ENCODE measurements at regions not wholly inside any gene's neighbourhood (a gene's known extent, or its start where the extent isn't known, plus 50 kb on each side); places are given as distances from the start of the nearest gene placed in this dataset.

GRCh38 chr6:170048615-170049256 lies 242.1 kb downstream of the DLL1 start:
- DNase-seq (ENCODE audit: low read depth in 3 of 3, low spot score in 1 of 3): no peak

DNA sequence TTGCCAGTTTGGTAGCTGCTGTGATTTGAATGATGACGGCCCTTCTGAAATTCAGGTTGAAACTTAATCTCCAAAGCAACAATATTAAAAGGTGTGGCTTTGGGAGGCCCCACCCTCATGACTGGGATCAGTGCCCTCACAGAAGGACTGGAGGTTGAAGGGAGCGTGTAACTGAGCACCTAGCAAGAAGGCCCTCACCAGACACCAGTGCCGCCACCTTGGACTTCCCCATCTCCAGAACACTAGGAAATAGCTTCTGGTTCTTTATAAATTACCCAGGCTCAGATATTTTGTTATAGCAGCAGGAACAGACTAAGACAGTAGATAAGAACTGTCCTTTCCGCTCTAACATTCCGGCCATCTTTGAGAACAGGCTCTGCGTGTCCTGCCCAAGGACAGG lies 243.1 kb downstream of the DLL1 start:
- DNase-seq (ENCODE audit: low read depth in 3 of 3, low spot score in 1 of 3): no peak

DNA sequence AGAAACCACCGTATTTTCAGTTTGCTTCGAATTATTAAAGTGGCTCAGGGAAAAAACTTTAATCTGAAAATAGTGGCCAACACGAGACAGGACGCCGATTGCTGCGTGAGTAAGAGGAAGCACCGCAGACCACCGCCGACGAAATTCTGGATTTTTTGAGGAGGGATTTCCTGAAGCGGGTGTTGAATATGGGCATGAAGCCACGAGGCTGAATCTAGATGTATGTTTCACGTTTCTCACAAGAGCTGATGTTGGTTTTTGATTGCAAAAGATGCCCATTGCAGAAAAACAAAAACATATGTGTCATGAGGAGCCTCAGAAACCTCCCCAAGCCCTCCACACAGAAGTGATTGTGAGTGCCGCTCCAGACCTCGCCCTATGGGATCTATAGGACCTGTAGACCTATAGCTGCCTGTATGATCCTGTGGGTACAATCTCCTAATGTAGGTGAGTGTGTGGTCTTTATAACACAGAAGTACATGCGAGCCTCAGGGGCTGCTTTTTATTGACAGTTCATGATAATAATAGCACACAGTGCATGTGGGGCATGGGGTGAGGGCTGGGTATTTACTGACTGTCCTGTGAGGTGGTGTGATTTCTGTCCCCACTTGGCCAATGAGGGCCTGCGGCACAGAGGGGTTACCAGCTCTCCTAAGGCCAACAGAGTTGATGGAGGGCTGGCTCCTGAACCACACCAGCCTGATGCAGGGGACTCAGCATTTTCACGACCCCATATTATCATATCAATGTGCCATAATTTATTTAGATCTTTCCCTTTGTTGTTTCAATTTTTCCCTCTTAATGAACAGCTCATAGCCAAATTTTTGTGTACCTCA lies 243.9 kb downstream of the DLL1 start:
- no peak for DNase-seq (ENCODE audit: low read depth in 3 of 3, low spot score in 1 of 3)

DNA sequence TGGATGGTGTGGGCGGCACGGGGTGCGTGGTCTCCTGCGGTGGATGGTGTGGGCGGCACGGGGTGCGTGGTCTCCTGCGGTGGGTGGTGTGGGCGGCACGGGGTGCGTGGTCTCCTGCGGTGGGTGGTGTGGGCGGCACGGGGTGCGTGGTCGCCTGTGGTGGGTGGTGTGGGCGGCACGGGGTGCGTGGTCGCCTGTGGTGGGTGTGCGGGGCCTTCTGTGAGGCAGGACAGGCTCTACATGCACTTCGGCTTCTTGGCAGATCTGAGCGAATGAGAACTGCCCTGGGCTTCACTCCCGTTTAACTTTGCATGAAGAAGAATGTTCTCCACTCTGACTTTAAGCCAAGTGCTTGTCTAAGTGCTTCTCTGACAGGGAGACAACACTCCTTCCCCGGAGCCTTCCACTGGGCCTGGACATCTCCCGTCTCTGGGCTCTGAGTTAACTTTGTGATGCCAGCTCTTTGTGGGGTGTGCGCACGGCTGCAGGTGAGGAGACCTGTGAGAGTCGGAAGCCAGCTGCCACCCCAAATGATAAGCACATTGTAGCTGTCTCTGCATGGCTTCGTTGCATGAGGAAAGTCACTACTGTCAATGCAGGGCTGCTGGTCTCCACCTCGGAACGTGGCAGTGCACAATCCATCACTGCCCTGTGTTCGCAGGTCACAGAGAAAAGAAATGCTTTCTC lies 244.8 kb downstream of the DLL1 start:
- DNase-seq (ENCODE audit: low read depth in 3 of 3, low spot score in 1 of 3): no peak

GRCh38 chr6:170045563-170045960 lies 245.3 kb downstream of the DLL1 start:
- DNase-seq (ENCODE audit: low read depth in 3 of 3, low spot score in 1 of 3): no peak

GRCh38 chr6:170044836-170045562 lies 245.9 kb downstream of the DLL1 start:
- DNase-seq (ENCODE audit: low read depth in 3 of 3, low spot score in 1 of 3): no peak

GRCh38 chr6:170043881-170044790 lies 246.7 kb downstream of the DLL1 start:
- no peak for DNase-seq (ENCODE audit: low read depth in 3 of 3, low spot score in 1 of 3)

DNA sequence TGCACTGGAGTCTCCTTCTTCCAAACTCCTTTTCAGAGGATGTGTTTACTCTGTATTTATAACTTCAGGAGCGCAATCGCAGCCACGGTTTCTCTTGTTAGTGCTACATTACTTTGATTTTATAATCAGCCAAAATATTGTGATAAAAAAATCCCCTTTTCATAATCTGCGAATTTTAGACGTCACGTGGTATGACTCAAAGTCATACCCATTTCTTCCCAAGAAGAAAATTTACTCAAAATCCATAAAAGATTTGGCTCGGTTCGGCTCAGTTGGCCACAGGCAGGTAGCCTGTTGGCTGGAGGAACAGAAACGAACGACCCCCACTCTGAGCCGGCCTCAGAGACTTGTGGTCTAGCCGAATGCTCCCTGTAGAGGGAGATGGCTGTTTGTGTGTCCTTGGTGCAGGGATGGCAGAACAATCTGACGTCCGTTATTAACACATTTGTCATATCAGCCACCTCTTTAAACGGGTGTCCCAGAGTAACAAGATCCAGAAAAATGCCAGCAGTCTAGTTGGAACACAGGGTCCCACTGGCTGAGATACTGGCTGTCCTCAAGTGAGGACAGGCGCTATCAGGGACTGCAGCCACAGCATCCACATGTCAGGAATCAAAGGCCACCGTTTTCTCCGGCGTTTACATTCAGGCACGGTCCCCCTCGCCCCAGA lies 247.6 kb downstream of the DLL1 start:
- no peak for DNase-seq (ENCODE audit: low read depth in 3 of 3, low spot score in 1 of 3)

- DNase-seq (ENCODE audit: low read depth in 3 of 3, low spot score in 1 of 3): no peak
Observed at GRCh38 chr6:170042596-170043118, 248.2 kb downstream of the DLL1 start.

DNA sequence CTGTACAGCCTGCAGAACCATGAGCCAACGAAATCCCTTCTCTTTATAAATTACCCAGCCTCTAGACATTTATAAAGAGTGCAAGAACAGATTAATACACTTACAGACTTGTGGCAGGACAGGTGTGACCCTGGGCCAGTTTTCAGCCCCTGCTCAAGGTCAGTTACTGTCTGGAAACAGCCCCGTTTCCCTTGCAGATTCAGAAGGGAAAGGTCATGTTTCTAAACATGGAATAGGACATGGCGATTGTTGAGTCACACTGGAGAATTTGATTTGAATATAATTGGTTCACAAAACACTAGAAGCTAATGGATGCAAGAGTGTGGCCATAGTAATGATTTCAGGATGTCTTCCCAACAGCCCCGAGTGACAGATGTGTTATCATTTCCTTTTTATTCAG lies 248.8 kb downstream of the DLL1 start:
- no peak for DNase-seq (ENCODE audit: low read depth in 3 of 3, low spot score in 1 of 3)

- DNase-seq (ENCODE audit: low read depth in 3 of 3, low spot score in 1 of 3): no peak
Observed at GRCh38 chr6:170041526-170041925, 249.4 kb downstream of the DLL1 start.

DNA sequence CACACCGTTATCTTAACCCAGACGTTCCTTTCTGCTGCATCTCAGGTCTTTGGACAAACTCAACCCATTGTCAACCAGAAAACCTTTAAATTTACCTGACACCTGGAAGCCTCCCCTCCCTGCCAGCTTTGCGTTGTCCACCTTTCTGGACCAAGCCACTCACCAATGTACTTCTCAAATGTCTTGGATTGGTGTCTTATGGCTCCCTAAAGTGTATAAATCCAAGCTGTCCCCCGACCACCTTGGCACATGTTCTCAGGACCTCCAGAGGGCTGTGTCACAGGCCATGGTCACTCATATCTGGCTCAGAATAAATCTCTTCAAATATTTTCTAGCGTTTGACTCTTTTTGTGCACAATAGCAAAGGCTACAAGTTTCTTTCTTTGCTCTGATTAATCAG lies 250.0 kb downstream of the DLL1 start:
- DNase-seq (ENCODE audit: low read depth in 3 of 3, low spot score in 1 of 3): no peak

DNA sequence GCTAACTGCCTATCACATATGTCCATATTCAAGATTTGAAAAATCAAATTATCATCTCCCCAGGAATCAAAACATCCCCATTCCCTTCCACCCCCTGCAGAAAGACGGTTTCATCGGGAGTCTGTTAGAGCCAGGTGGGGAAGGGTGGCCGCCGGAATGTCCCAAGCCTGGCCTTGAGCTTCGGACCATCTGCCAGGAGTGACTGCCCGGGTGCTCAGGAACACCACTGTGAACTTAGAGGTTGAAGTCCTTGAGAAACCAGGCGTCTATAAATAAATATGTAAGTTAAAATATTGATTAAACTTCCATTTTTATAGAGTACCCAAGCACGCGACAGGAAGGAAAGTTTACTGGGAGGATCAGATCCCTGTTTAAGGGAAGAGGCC lies 250.8 kb downstream of the DLL1 start:
- DNase-seq (ENCODE audit: low read depth in 3 of 3, low spot score in 1 of 3): no peak

DNA sequence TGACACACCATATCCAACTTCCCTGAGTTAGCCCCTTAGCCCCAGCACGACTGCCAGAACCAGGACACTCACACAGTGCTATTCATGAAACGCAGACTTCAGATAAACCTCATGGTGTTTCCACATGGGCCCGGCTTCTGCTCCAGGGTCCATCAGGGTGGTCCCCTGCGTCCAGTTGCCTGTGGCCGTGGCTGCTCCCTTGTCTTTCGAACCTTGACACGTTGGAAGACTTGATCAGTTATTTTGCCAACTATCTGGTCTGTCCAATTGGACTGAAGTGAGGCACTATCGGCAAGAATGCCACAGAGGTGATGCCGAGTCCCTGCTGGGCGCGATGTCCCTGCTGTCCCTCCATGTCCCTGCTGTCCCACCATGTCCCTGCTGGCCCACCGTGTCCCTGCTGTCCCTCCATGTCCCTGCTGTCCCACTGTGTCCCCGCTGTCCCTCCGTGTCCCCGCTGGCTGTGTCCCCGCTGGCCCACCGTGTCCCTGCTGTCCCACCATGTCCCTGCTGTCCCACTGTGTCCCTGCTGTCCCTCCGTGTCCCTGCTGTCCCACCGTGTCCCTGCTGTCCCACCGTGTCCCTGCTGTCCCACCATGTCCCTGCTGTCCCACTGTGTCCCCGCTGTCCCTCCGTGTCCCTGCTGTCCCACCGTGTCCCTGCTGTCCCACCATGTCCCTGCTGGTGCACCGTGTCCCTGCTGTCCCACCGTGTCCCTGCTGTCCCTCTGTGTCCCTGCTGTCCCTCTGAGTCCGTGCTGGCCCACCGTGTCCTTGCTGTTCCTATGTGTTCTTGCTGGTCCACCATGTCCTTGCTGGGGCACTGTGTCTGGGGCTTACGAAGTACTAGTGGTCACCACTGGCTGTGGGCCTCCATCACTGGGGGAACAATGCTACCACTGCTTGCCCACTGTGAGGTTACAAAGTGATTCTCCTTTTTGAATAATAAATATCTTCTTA lies 251.4 kb downstream of the DLL1 start:
- no peak for DNase-seq (ENCODE audit: low read depth in 3 of 3, low spot score in 1 of 3)

DNA sequence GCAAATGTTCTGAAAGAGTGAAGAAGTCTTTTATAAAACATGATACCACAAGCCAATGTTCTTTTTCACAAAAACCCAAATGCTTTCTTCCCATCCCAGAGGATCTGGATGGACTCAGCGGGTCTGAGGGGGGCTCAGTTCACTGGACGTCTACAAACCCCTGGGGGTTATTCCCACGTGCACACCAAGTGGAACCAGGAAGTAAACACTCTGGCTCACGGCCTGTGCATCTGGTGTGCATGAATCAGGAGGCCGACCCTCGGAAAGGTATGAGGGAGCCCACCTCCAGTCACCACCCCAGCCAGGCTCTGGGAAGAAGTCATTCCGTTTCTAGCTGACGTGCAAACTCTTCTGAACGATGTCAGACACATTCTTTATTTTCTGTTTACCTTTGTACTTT lies 252.2 kb downstream of the DLL1 start:
- DNase-seq (ENCODE audit: low read depth in 3 of 3, low spot score in 1 of 3): no peak

DNA sequence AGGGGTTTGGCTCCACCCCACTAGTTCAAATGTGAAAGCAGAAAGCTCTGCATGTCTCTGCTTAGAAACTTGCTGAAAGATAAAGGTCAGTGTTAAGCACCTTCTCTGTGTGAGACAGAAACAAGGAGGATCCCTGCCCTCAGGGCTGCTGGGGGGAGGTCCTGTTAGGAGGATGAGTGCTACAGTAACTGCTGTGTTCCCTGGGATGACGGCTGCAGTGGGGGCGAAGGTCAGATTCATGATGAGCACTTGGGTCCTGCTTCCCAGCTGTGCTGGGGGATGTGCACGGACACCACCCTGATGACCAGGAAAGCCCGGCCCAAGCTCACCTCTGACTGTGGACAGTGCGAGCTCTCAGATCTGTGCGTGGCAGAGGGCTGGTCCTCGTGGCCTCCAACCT lies 252.6 kb downstream of the DLL1 start:
- no peak for DNase-seq (ENCODE audit: low read depth in 3 of 3, low spot score in 1 of 3)

GRCh38 chr6:170037541-170038250 lies 253.2 kb downstream of the DLL1 start:
- no peak for DNase-seq (ENCODE audit: low read depth in 3 of 3, low spot score in 1 of 3)

DNA sequence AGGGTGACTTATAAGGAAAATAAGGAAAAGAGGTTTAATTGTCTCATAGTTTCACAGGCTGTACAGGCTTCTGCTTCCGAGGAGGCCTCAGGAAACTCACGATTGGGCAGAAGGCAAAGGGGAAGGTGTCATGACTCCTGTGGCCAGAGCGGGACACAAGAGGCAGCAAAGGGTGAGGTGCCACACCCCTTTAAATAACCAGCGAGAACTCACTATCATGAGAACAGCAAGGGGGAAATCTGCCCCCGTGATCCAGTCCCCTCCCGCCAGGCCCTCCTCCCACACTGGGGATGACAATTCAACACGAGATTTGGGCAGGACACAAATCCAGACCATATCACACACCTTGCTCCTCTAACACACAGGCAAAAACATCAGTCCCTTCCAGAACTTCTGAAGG lies 254.0 kb downstream of the DLL1 start:
- DNase-seq (ENCODE audit: low read depth in 3 of 3, low spot score in 1 of 3): no peak
